ENCODE measurements at regions not wholly inside any gene's neighbourhood (a gene's known extent, or its start where the extent isn't known, plus 50 kb on each side); places are given as distances from the start of the nearest gene placed in this dataset.

- TF ChIP-seq, protein P1, sequence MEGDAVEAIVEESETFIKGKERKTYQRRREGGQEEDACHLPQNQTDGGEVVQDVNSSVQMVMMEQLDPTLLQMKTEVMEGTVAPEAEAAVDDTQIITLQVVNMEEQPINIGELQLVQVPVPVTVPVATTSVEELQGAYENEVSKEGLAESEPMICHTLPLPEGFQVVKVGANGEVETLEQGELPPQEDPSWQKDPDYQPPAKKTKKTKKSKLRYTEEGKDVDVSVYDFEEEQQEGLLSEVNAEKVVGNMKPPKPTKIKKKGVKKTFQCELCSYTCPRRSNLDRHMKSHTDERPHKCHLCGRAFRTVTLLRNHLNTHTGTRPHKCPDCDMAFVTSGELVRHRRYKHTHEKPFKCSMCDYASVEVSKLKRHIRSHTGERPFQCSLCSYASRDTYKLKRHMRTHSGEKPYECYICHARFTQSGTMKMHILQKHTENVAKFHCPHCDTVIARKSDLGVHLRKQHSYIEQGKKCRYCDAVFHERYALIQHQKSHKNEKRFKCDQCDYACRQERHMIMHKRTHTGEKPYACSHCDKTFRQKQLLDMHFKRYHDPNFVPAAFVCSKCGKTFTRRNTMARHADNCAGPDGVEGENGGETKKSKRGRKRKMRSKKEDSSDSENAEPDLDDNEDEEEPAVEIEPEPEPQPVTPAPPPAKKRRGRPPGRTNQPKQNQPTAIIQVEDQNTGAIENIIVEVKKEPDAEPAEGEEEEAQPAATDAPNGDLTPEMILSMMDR (IDR thresholded peaks at IDR 0.05 in 8 of 11, conservative IDR thresholded peaks at IDR 0.05 in 3 of 11) = no peak
- no peak for TF ChIP-seq POLR2AphosphoS5 (IDR thresholded peaks at IDR 0.05)
These were observed 251.8 kb upstream of the CCDC196 start for GRCh38 chr14:66234411-66234810.
